ENCODE measurements at regions not wholly inside any gene's neighbourhood (a gene's known extent, or its start where the extent isn't known, plus 50 kb on each side); places are given as distances from the start of the nearest gene placed in this dataset.

DNA sequence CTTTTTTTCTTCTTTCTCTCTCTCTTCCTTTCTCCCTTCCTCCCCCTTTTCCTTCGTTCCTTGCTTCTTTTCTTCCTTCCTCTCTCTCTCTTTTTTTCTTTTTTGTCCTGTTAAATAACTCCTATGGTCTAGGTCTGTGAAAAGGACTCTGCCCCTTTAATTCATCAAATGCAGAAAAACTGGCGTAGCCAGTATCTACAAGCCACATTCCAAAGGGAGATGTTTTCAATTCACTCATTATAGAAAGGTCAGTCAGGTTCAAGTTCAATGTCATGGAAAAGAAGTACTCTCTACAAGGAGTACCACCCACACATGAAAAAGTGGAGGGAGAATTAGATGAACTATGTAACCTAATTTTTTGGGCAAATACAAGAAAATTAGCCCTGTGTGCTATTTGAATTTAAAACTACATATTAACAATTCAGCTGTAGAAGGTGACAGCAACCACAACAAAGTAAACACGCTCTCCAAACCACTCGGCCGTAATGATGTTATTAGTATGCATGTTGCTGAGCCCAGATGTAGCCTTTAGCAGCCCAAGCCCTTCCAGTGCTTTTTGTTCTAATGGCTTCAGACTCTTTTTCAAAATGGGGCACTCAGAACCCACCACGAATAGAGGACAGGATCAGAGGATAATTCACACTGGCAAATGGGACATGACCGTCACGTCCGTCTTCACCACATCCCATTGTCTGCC lies 735.4 kb upstream of the FANCL start:
- Histone ChIP-seq H3K9ac (ENCODE audit: low read length) (no peak overlapping the region), H3K9me3 (ENCODE audit: control extremely low read depth in 1 of 3, control insufficient read depth in 2 of 3, insufficient read depth in 1 of 3, low read length in 2 of 3) (no peaks in the 10 kb centered on the region), H3K27ac (ENCODE audit: low read length in 2 of 2) (no peak overlapping the region), H3K4me2 (replicated peaks; ENCODE audit: low read depth, low read length, poor library complexity, severe bottlenecking) (no peak overlapping the region), H2AFZ (ENCODE audit: insufficient read depth, low read depth, low read length, poor library complexity, severe bottlenecking) (no peak overlapping the region), H4K20me1 (ENCODE audit: control insufficient read depth, insufficient read depth, low read length, poor library complexity, severe bottlenecking) (no peaks in the 10 kb centered on the region), H3K4me3 (ENCODE audit: control extremely low read depth in 1 of 5, extremely low read depth in 1 of 5, insufficient read depth in 1 of 5, low read depth in 2 of 5, low read length in 4 of 5) (no peak overlapping the region), H3K79me2 (ENCODE audit: control insufficient read depth, insufficient read depth, low read length) (no peaks in the 10 kb centered on the region), H3K4me1 (ENCODE audit: control insufficient read depth in 2 of 2, insufficient read depth in 2 of 2, low read length in 2 of 2) (no peaks in the 10 kb centered on the region), H3K36me3 (replicated peaks in 1 of 2; ENCODE audit: control extremely low read depth in 1 of 2, control insufficient read depth in 1 of 2, extremely low read depth in 1 of 2, insufficient read depth in 2 of 2, low read length in 1 of 2) (no peaks in the 10 kb centered on the region), H3K27me3 (replicated peaks in 1 of 4; ENCODE audit: control extremely low read depth in 1 of 4, control insufficient read depth in 3 of 4, insufficient read depth in 4 of 4, low read length in 3 of 4) (peaks cover 0 to 2% (median 0%) of the 10 kb centered on the region in 4 experiments)
- intact Hi-C loops (cut with micrococcal nuclease) = no loop called here
- CTCF ChIA-PET = no interaction called here
- 80% methylated on average over 1 of the region's 9 CpGs for WGBS (ENCODE audit: insufficient coverage)
- no peak for TF ChIP-seq EZH2 (IDR thresholded peaks at IDR 0.05; ENCODE audit: borderline replicate concordance, insufficient read depth, low read depth, low read length, poor library complexity, severe bottlenecking)
- TF ChIP-seq, protein P1, sequence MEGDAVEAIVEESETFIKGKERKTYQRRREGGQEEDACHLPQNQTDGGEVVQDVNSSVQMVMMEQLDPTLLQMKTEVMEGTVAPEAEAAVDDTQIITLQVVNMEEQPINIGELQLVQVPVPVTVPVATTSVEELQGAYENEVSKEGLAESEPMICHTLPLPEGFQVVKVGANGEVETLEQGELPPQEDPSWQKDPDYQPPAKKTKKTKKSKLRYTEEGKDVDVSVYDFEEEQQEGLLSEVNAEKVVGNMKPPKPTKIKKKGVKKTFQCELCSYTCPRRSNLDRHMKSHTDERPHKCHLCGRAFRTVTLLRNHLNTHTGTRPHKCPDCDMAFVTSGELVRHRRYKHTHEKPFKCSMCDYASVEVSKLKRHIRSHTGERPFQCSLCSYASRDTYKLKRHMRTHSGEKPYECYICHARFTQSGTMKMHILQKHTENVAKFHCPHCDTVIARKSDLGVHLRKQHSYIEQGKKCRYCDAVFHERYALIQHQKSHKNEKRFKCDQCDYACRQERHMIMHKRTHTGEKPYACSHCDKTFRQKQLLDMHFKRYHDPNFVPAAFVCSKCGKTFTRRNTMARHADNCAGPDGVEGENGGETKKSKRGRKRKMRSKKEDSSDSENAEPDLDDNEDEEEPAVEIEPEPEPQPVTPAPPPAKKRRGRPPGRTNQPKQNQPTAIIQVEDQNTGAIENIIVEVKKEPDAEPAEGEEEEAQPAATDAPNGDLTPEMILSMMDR (IDR thresholded peaks at IDR 0.05) = no peak
- ATAC-seq (ENCODE audit: low read depth) (no peak), DNase-seq (no peak)
- Mint-ChIP-seq H3K9me3 (ENCODE audit: insufficient read depth) (no peaks in the 10 kb centered on the region), H3K4me3 (no peak overlapping the region), H3K27ac (no peak overlapping the region), H3K4me1 (no peaks in the 10 kb centered on the region), H3K27me3 (peaks cover 26% of the 10 kb centered on the region)
- POLR2A ChIA-PET = no interaction called here

GRCh38 chr2:58974881-58975280 lies 733.8 kb upstream of the FANCL start:
- Mint-ChIP-seq H3K9me3 (ENCODE audit: insufficient read depth) (no peaks in the 10 kb centered on the region), H3K27ac (no peak overlapping the region), H3K27me3 (peaks cover 23% of the 10 kb centered on the region), H3K4me3 (no peak overlapping the region), H3K4me1 (no peaks in the 10 kb centered on the region)
- intact Hi-C loops (cut with micrococcal nuclease) = no loop called here
- ChIA-PET CTCF (no interaction called here), POLR2A (no interaction called here)
- no peaks in the 10 kb centered on the region for H4K20me1 ChIP-seq (ENCODE audit: control insufficient read depth, insufficient read depth, low read length, poor library complexity, severe bottlenecking)
- H3K36me3 ChIP-seq (replicated peaks in 1 of 2; ENCODE audit: control extremely low read depth in 1 of 2, control insufficient read depth in 1 of 2, extremely low read depth in 1 of 2, insufficient read depth in 2 of 2, low read length in 1 of 2) = no peaks in the 10 kb centered on the region
- H3K9ac ChIP-seq (ENCODE audit: low read length) = no peak overlapping the region
- H3K4me3 ChIP-seq (ENCODE audit: control extremely low read depth in 1 of 5, extremely low read depth in 1 of 5, insufficient read depth in 1 of 5, low read depth in 2 of 5, low read length in 4 of 5) = no peak overlapping the region
- no CpG with 5 or more reads among the region's 7 CpGs for WGBS (ENCODE audit: insufficient coverage)
- no peaks in the 10 kb centered on the region for H3K79me2 ChIP-seq (ENCODE audit: control insufficient read depth, insufficient read depth, low read length)
- TF ChIP-seq, protein P1 (IDR thresholded peaks at IDR 0.05) = no peak
- TF ChIP-seq EZH2 (IDR thresholded peaks at IDR 0.05; ENCODE audit: borderline replicate concordance, insufficient read depth, low read depth, low read length, poor library complexity, severe bottlenecking) = no peak
- no peaks in the 10 kb centered on the region for H3K27me3 ChIP-seq (replicated peaks in 1 of 4; ENCODE audit: control extremely low read depth in 1 of 4, control insufficient read depth in 3 of 4, insufficient read depth in 4 of 4, low read length in 3 of 4)
- ATAC-seq (ENCODE audit: low read depth) (no peak), DNase-seq (no peak)
- no peak overlapping the region for H3K27ac ChIP-seq (ENCODE audit: low read length in 2 of 2)
- no peak overlapping the region for H2AFZ ChIP-seq (ENCODE audit: insufficient read depth, low read depth, low read length, poor library complexity, severe bottlenecking)
- no peaks in the 10 kb centered on the region for H3K9me3 ChIP-seq (ENCODE audit: control extremely low read depth in 1 of 3, control insufficient read depth in 2 of 3, insufficient read depth in 1 of 3, low read length in 2 of 3)
- H3K4me1 ChIP-seq (ENCODE audit: control insufficient read depth in 2 of 2, insufficient read depth in 2 of 2, low read length in 2 of 2) = no peaks in the 10 kb centered on the region
- no peak overlapping the region for H3K4me2 ChIP-seq (replicated peaks; ENCODE audit: low read depth, low read length, poor library complexity, severe bottlenecking)
